ENCODE measurements at regions not wholly inside any gene's neighbourhood (a gene's known extent, or its start where the extent isn't known, plus 50 kb on each side); places are given as distances from the start of the nearest gene placed in this dataset.

DNA sequence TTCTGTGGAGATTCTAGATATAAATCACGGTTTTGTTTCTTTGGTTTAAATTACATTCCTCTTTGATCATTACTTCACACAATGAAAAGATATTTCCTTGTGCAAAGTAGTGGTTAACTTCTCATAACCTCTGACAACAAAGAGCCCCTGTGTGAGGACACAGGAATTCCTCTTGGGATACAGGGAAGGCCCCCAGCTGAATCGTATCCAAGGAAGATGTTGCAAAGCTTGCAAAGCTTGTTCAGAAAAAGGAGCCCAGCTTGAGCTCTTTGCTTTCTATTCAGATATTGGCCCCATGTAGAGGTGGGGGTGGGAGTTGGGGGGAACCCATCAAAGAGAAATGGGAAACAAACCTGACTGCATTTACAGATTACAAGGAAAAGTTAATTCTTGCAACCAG, 145.7 kb downstream of the RELL1 start (continued):
- TF ChIP-seq EP300 (IDR thresholded peaks at IDR 0.05; ENCODE audit: borderline replicate concordance in 1 of 2, low read depth in 2 of 2, low read length in 2 of 2), result peak in 1 of 2 experiments; percentile 56; a peak in 1 of 3 replicates
- no peak for TF ChIP-seq SP2 (IDR thresholded peaks at IDR 0.05; ENCODE audit: low read length)

All from H1 (cell line).